Stomach (tissue), 4 donors: ENCODE measurements at regions not wholly inside any gene's neighbourhood (a gene's known extent, or its start where the extent isn't known, plus 50 kb on each side); places are given as distances from the start of the nearest gene placed in this dataset.

Source experiments
- CTCF ChIP-seq, 7 experiments: fragments of 450-650 bp in 4 of 7; fragments of 200-600 bp in 3 of 7; sonication (generic) in 3 of 7; IDR thresholded peaks; one replicate each; pipeline ENCODE4 v1.5.1; 2016 to 2019; ENCODE audit warnings: antibody characterized with exemption in 7 of 7, control low read depth in 2 of 7, mild to moderate bottlenecking in 1 of 7
- EP300 ChIP-seq: sonication (generic); formaldehyde crosslinking; IDR thresholded peaks from one replicate; pipeline ENCODE4 v1.6.1; 2017; ENCODE audit warnings: antibody characterized with exemption
- POLR2A ChIP-seq, 4 donors: fragments of 450-650 bp; IDR thresholded peaks; one replicate each; pipeline ENCODE4 v1.6.1; 2016; ENCODE audit warnings: antibody characterized with exemption in 4 of 4, control low read depth in 2 of 4, mild to moderate bottlenecking in 1 of 4, moderate library complexity in 1 of 4
- POLR2AphosphoS5 ChIP-seq, 3 donors: sonication (generic); formaldehyde crosslinking; IDR thresholded peaks; one replicate each; pipeline ENCODE4 v1.6.1; 2016; ENCODE audit warnings: antibody characterized with exemption in 3 of 3

DNA sequence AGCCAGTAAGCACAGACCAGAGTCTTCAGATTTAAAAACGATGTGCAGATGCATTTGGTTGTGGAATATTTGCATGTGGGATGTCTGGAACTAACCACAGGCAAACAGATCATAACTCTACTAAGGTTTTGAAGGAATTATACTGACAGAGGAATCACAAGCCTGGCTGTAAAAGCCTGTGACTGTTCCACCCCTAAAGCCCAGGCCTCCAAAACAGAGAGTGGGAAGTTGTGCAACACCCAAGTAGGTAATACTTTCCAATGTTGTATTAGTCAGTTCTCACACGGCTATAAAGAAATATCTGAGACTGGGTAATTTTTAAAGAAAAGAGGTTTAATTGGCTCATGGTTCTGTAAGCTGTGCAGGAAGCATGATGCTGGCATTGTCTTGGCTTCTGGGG is 68.1 kb upstream of the DCD start:
- no peak for TF ChIP-seq POLR2A (IDR thresholded peaks at IDR 0.05)
- TF ChIP-seq CTCF (IDR thresholded peaks at IDR 0.05) = no peak
- TF ChIP-seq EP300 = no peak
- TF ChIP-seq POLR2AphosphoS5 (IDR thresholded peaks at IDR 0.05) = no peak
